ENCODE measurements at regions not wholly inside any gene's neighbourhood (a gene's known extent, or its start where the extent isn't known, plus 50 kb on each side); places are given as distances from the start of the nearest gene placed in this dataset.

GRCh38 chr3:43870844-43871626 is 180.3 kb downstream of the ABHD5 start:
- no peak for TF ChIP-seq NFIC (IDR thresholded peaks at IDR 0.05; ENCODE audit: borderline replicate concordance)
- TF ChIP-seq CTCF (IDR thresholded peaks at IDR 0.05) = no peak
- TF ChIP-seq ELF1 (IDR thresholded peaks at IDR 0.05) = no peak
- no peak for TF ChIP-seq MAX (IDR thresholded peaks at IDR 0.05; ENCODE audit: low read depth)
- peak; percentile 40 for TF ChIP-seq TCF12 (IDR thresholded peaks at IDR 0.05)
- no peak for TF ChIP-seq CHD2 (IDR thresholded peaks at IDR 0.05; ENCODE audit: low read length, partially characterized antibody)
- no peak for TF ChIP-seq EP300 (IDR thresholded peaks at IDR 0.05; ENCODE audit: borderline replicate concordance in 1 of 2, low read depth in 1 of 2, low read length in 1 of 2)
- no peak for TF ChIP-seq ZBTB33 (IDR thresholded peaks at IDR 0.05; ENCODE audit: borderline replicate concordance, low read depth)
- no peak for TF ChIP-seq GATA2 (CRISPR knock-in tag; IDR thresholded peaks at IDR 0.05)
- no peak for TF ChIP-seq EZH2phosphoT487 (IDR thresholded peaks at IDR 0.05; ENCODE audit: borderline replicate concordance, low read depth)
- no peak for TF ChIP-seq MXI1 (IDR thresholded peaks at IDR 0.05; ENCODE audit: low read depth, low read length)
- no peak for TF ChIP-seq RFX5 (IDR thresholded peaks at IDR 0.05; ENCODE audit: low read length)
- no peak for TF ChIP-seq FOSL2 (IDR thresholded peaks at IDR 0.05; ENCODE audit: borderline replicate concordance, low read depth)
